Caco-2 (cell line): ENCODE measurements at regions not wholly inside any gene's neighbourhood (a gene's known extent, or its start where the extent isn't known, plus 50 kb on each side); places are given as distances from the start of the nearest gene placed in this dataset.

Experiments
- BruUV-seq: library from RNA; stranded (reverse); fragments of 400-500 nt; replicated peaks from 2 replicates; lab custom pipeline; 2021; lab: Mats Ljungman, UMichigan
- CTCF ChIA-PET: fragments of 300-600 bp; sonication (Branson Sonifier 250); formaldehyde crosslinking; loops from one replicate; lab custom pipeline; 2022; ENCODE audit warnings: antibody characterized with exemption; lab: Charles Lee
- POLR2A ChIA-PET: fragments of 300-600 bp; sonication (Branson Sonifier 250); formaldehyde crosslinking; loops from one replicate; lab custom pipeline; 2022; ENCODE audit warnings: antibody characterized with exemption; lab: Charles Lee
- DNase-seq, 2 experiments: peaks; one replicate each; pipeline versions ENCODE4 v3.0.0 to v3.0.0-alpha.2; 2020 to 2022
- H3K27me3 ChIP-seq: replicated peaks from 2 replicates; pipeline ENCODE4 v1.6.0; 2011; ENCODE audit warnings: low read length; ENCODE audit not compliant: control insufficient read depth, insufficient read depth
- H3K36me3 ChIP-seq: 2 replicates; pipeline ENCODE4 v1.5.1; 2011; ENCODE audit warnings: low read length; ENCODE audit not compliant: control insufficient read depth, insufficient read depth
- H3K4me1 ChIP-seq: fragments of 250-450 bp; sonication (Bioruptor Pico); 2 replicates; pipeline ENCODE4 v1.5.1; 2020; ENCODE audit warnings: mild to moderate bottlenecking
- H3K4me3 ChIP-seq: 2 replicates; pipeline ENCODE4 v1.5.1; 2011; ENCODE audit warnings: low read depth, mild to moderate bottlenecking, control low read depth, low read length
- H3K9me3 ChIP-seq: fragments of 250-450 bp; sonication (Bioruptor Pico); 2 replicates; pipeline ENCODE4 v1.5.1; 2020; ENCODE audit warnings: mild to moderate bottlenecking, moderate library complexity
- H3K27ac Mint-ChIP-seq: one replicate; pipeline ENCODE4 v1.8.0; 2022; ENCODE audit warnings: mixed read lengths; ENCODE audit not compliant: unreplicated experiment
- H3K27me3 Mint-ChIP-seq: one replicate; pipeline ENCODE4 v1.8.0; 2022; ENCODE audit warnings: mixed read lengths; ENCODE audit not compliant: insufficient read depth, unreplicated experiment
- H3K36me3 Mint-ChIP-seq: one replicate; pipeline ENCODE4 v1.8.0; 2022; ENCODE audit warnings: mild to moderate bottlenecking, mixed read lengths; ENCODE audit not compliant: insufficient read depth, unreplicated experiment
- H3K4me1 Mint-ChIP-seq: one replicate; pipeline ENCODE4 v1.8.0; 2022; ENCODE audit warnings: low read depth, mixed read lengths; ENCODE audit not compliant: unreplicated experiment
- H3K4me3 Mint-ChIP-seq: one replicate; pipeline ENCODE4 v1.8.0; 2022; ENCODE audit warnings: mild to moderate bottlenecking, moderate library complexity, mixed read lengths; ENCODE audit not compliant: unreplicated experiment
- H3K9me3 Mint-ChIP-seq: one replicate; pipeline ENCODE4 v1.8.0; 2022; ENCODE audit warnings: mixed read lengths; ENCODE audit not compliant: unreplicated experiment
- CTCF ChIP-seq, 2 experiments: fragments of 200-600 bp in 1 of 2; IDR thresholded peaks; 1 replicate in 1 of 2; 2 replicates in 1 of 2; pipeline versions ENCODE4 v1.5.1 to v1.8.0; 2011 to 2022; ENCODE audit warnings: antibody characterized with exemption in 1 of 2, control low read depth in 1 of 2, inconsistent platforms in 1 of 2, low read depth in 1 of 2, low read length in 1 of 2, mild to moderate bottlenecking in 1 of 2, moderate library complexity in 1 of 2; ENCODE audit not compliant: insufficient read depth in 1 of 2, severe bottlenecking in 1 of 2, unreplicated experiment in 1 of 2
- intact Hi-C: fragments of 100-400 bp; cut with micrococcal nuclease; formaldehyde crosslinking; loops from one replicate; pipeline ENCODE4 v1.10.0; 2022; ENCODE audit not compliant: unreplicated experiment

GRCh38 chr15:93438310-93438709 lies 349.3 kb upstream of the RGMA start:
- Histone ChIP-seq H3K4me1 (no peaks in the 10 kb centered on the region), H3K36me3 (no peaks in the 10 kb centered on the region), H3K9me3 (no peaks in the 10 kb centered on the region), H3K27me3 (no peaks in the 10 kb centered on the region; the same call in 1 of the 2 replicates), H3K4me3 (no peak overlapping the region)
- Mint-ChIP-seq H3K4me3 (no peak overlapping the region), H3K9me3 (no peaks in the 10 kb centered on the region), H3K36me3 (no peaks in the 10 kb centered on the region), H3K4me1 (no peaks in the 10 kb centered on the region), H3K27me3 (peaks cover 22% of the 10 kb centered on the region), H3K27ac (no peak overlapping the region)
- CTCF ChIA-PET: interaction anchor here (0.6 to 1.3 kb wide), 4 partner anchors 10 to 682 kb away, joined by 3 to 8 read pairs (median 3); no protein-coding TSS in a partner anchor
- intact Hi-C loops: no loop called here
- no peak for DNase-seq
- no TSS peak for BruUV-seq
- no peak for TF ChIP-seq CTCF (IDR thresholded peaks at IDR 0.05; ENCODE audit: insufficient read depth in 1 of 2, low read depth in 1 of 2, low read length in 1 of 2, severe bottlenecking in 1 of 2, unreplicated experiment in 1 of 2)
- POLR2A ChIA-PET: no interaction called here

- Histone ChIP-seq H3K9me3 (no peaks in the 10 kb centered on the region), H3K36me3 (no peaks in the 10 kb centered on the region), H3K4me1 (no peaks in the 10 kb centered on the region), H3K4me3 (no peak overlapping the region), H3K27me3 (no peaks in the 10 kb centered on the region)
- TF ChIP-seq CTCF (IDR thresholded peaks at IDR 0.05; ENCODE audit: insufficient read depth in 1 of 2, low read depth in 1 of 2, low read length in 1 of 2, severe bottlenecking in 1 of 2, unreplicated experiment in 1 of 2): no peak
- CTCF ChIA-PET: interaction anchor here (0.6 kb wide), 1 partner anchor 110 kb away, joined by 3 read pairs; no protein-coding TSS in a partner anchor
- no peak for DNase-seq
- no TSS peak for BruUV-seq
- no peak overlapping the region for H3K27ac Mint-ChIP-seq
- H3K4me1 Mint-ChIP-seq: no peaks in the 10 kb centered on the region
- no peaks in the 10 kb centered on the region for H3K27me3 Mint-ChIP-seq
- POLR2A ChIA-PET: no interaction called here
- H3K4me3 Mint-ChIP-seq: no peak overlapping the region
- intact Hi-C loops: no loop called here
- no peaks in the 10 kb centered on the region for H3K9me3 Mint-ChIP-seq
- H3K36me3 Mint-ChIP-seq: no peaks in the 10 kb centered on the region
Observed at GRCh38 chr15:93432474-93432873, 343.5 kb upstream of the RGMA start.

- TF ChIP-seq CTCF (IDR thresholded peaks at IDR 0.05; ENCODE audit: insufficient read depth in 1 of 2, low read depth in 1 of 2, low read length in 1 of 2, severe bottlenecking in 1 of 2, unreplicated experiment in 1 of 2): no peak
- ChIA-PET POLR2A (no interaction called here), CTCF (no interaction called here)
- no peaks in the 10 kb centered on the region for H3K4me1 Mint-ChIP-seq
- no peak overlapping the region for H3K4me3 Mint-ChIP-seq
- BruUV-seq: no TSS peak
- no peak overlapping the region for H3K4me3 ChIP-seq
- no peaks in the 10 kb centered on the region for H3K4me1 ChIP-seq
- DNase-seq: no peak
- no peaks in the 10 kb centered on the region for H3K36me3 ChIP-seq
- no peaks in the 10 kb centered on the region for H3K9me3 Mint-ChIP-seq
- H3K9me3 ChIP-seq: no peaks in the 10 kb centered on the region
- no peak overlapping the region for H3K27ac Mint-ChIP-seq
- intact Hi-C loops: no loop called here
- no peaks in the 10 kb centered on the region for H3K27me3 ChIP-seq
- H3K36me3 Mint-ChIP-seq: no peaks in the 10 kb centered on the region
- peaks cover 5% of the 10 kb centered on the region for H3K27me3 Mint-ChIP-seq
Observed at GRCh38 chr15:93428807-93429351, 339.9 kb upstream of the RGMA start.
